Ureter (tissue), 1 donor: ENCODE measurements at regions not wholly inside any gene's neighbourhood (a gene's known extent, or its start where the extent isn't known, plus 50 kb on each side); places are given as distances from the start of the nearest gene placed in this dataset.
A peak's percentile ranks its signal among the peaks of the same experiment; 100 is the strongest.
"Not testable (repeated sequence)": the region's sequence is repeated elsewhere in the genome, so short reads cannot be mapped to it uniquely, and the experiment has no call there.

Source experiments
- DNase-seq: peaks from one replicate; pipeline ENCODE4 v3.0.0-alpha.2; 2020; ENCODE audit warnings: low spot score
- donor health status: DM: yes; HTN: yes; CAD: no.

- DNase-seq: no peak
Measured at GRCh38 chr6:26175033-26175427, 87.8 kb downstream of the HFE start.

GRCh38 chr6:26175428-26176181, 88.4 kb downstream of the HFE start:
- DNase-seq: peak; percentile 45

GRCh38 chr6:26179675-26180074, 92.4 kb downstream of the HFE start:
- no peak for DNase-seq

- no peak for DNase-seq
Measured at GRCh38 chr6:26180346-26180745, 93.1 kb downstream of the HFE start.

GRCh38 chr6:26183237-26183580, 96.0 kb downstream of the HFE start:
- no peak for DNase-seq

GRCh38 chr6:26183581-26184366, 96.5 kb downstream of the HFE start:
- DNase-seq: peak; percentile 64

GRCh38 chr6:26184367-26184891, 97.2 kb downstream of the HFE start:
- DNase-seq: peak; percentile 35

GRCh38 chr6:26185004-26185403, 97.8 kb downstream of the HFE start:
- no peak for DNase-seq

GRCh38 chr6:26185802-26186201, 98.6 kb downstream of the HFE start:
- no peak for DNase-seq

- DNase-seq: peak; percentile 29
Measured at GRCh38 chr6:26186652-26187051, 99.4 kb downstream of the HFE start.

- DNase-seq: no peak
Measured at GRCh38 chr6:26187292-26187691, 100.1 kb downstream of the HFE start.

GRCh38 chr6:26187981-26188635, 100.9 kb downstream of the HFE start:
- DNase-seq: peak; percentile 38

GRCh38 chr6:26191512-26191911, 104.3 kb downstream of the HFE start:
- DNase-seq: not testable (repeated sequence)

GRCh38 chr6:26193467-26194328, 106.5 kb downstream of the HFE start:
- DNase-seq: no peak

GRCh38 chr6:26194329-26194701, 107.1 kb downstream of the HFE start:
- DNase-seq: no peak

GRCh38 chr6:26194816-26195375, 107.7 kb downstream of the HFE start:
- DNase-seq: no peak

GRCh38 chr6:26195376-26195923, 108.2 kb downstream of the HFE start:
- DNase-seq: peak; percentile 91

- peak; percentile 45 for DNase-seq
Measured at GRCh38 chr6:26195924-26196845, 109.0 kb downstream of the HFE start.

GRCh38 chr6:26196846-26197635, 109.8 kb downstream of the HFE start:
- peak; percentile 87 for DNase-seq
